ENCODE measurements at regions not wholly inside any gene's neighbourhood (a gene's known extent, or its start where the extent isn't known, plus 50 kb on each side); places are given as distances from the start of the nearest gene placed in this dataset.
"Not testable (repeated sequence)": the region's sequence is repeated elsewhere in the genome, so short reads cannot be mapped to it uniquely, and the experiment has no call there.

- no peaks in the 10 kb centered on the region for H3K27me3 ChIP-seq (ENCODE audit: low read depth)
- ATAC-seq, result no peak
- no peak overlapping the region for H3K4me3 ChIP-seq
- H3K4me1 ChIP-seq, result no peaks in the 10 kb centered on the region
- no peak for DNase-seq
- TF ChIP-seq CTCF (IDR thresholded peaks at IDR 0.05), result no peak
- H3K36me3 ChIP-seq, result no peaks in the 10 kb centered on the region
- H3K9me3 ChIP-seq, result no peaks in the 10 kb centered on the region
- intact Hi-C loops (cut with DNase I), result no loop called here
- no peak overlapping the region for H3K27ac ChIP-seq
Measured at GRCh38 chr15:79615754-79616153, 183.6 kb downstream of the MINAR1 start.

- Histone ChIP-seq H3K36me3 (no peaks in the 10 kb centered on the region), H3K9me3 (no peaks in the 10 kb centered on the region), H3K4me3 (no peak overlapping the region), H3K27ac (no peak overlapping the region), H3K27me3 (ENCODE audit: low read depth) (no peaks in the 10 kb centered on the region), H3K4me1 (no peaks in the 10 kb centered on the region)
- no peak for TF ChIP-seq CTCF (IDR thresholded peaks at IDR 0.05)
- intact Hi-C loops (cut with DNase I), result no loop called here
- no peak for DNase-seq
- no peak for ATAC-seq
Measured at GRCh38 chr15:79617071-79617470, 184.9 kb downstream of the MINAR1 start.

- H3K4me3 ChIP-seq, result no peak overlapping the region
- no peaks in the 10 kb centered on the region for H3K9me3 ChIP-seq
- intact Hi-C loops (cut with DNase I), result no loop called here
- no peak for DNase-seq
- no peaks in the 10 kb centered on the region for H3K4me1 ChIP-seq
- H3K27me3 ChIP-seq (ENCODE audit: low read depth), result no peaks in the 10 kb centered on the region
- H3K36me3 ChIP-seq, result no peaks in the 10 kb centered on the region
- TF ChIP-seq CTCF (IDR thresholded peaks at IDR 0.05), result no peak
- no peak overlapping the region for H3K27ac ChIP-seq
- ATAC-seq, result no peak
Measured at GRCh38 chr15:79620112-79620857, 188.1 kb downstream of the MINAR1 start.

GRCh38 chr15:79621805-79622204 lies 189.7 kb downstream of the MINAR1 start:
- H3K27me3 ChIP-seq (ENCODE audit: low read depth); H3K4me3 ChIP-seq; DNase-seq; H3K4me1 ChIP-seq; ATAC-seq; H3K9me3 ChIP-seq; H3K27ac ChIP-seq; intact Hi-C loops (cut with DNase I); H3K36me3 ChIP-seq: not testable (repeated sequence)

- H3K27me3 ChIP-seq (ENCODE audit: low read depth), result no peaks in the 10 kb centered on the region
- DNase-seq (no peak), ATAC-seq (no peak)
- no peak for TF ChIP-seq CTCF (IDR thresholded peaks at IDR 0.05)
- no peaks in the 10 kb centered on the region for H3K4me1 ChIP-seq
- H3K36me3 ChIP-seq, result no peaks in the 10 kb centered on the region
- H3K27ac ChIP-seq, result no peak overlapping the region
- H3K4me3 ChIP-seq, result no peak overlapping the region
- no peaks in the 10 kb centered on the region for H3K9me3 ChIP-seq
- intact Hi-C loops (cut with DNase I), result no loop called here
Measured at GRCh38 chr15:79623488-79623887, 191.4 kb downstream of the MINAR1 start.

- no peak for DNase-seq
- no peaks in the 10 kb centered on the region for H3K27me3 ChIP-seq (ENCODE audit: low read depth)
- no peak for TF ChIP-seq CTCF (IDR thresholded peaks at IDR 0.05)
- peak in 1 of 2 donors; percentile 30 for ATAC-seq
- no peak overlapping the region for H3K4me3 ChIP-seq
- no peaks in the 10 kb centered on the region for H3K4me1 ChIP-seq
- intact Hi-C loops (cut with DNase I), result no loop called here
- H3K36me3 ChIP-seq, result no peaks in the 10 kb centered on the region
- H3K9me3 ChIP-seq, result peaks cover 5% of the 10 kb centered on the region
- H3K27ac ChIP-seq, result no peak overlapping the region
Measured at GRCh38 chr15:79629687-79630086, 197.6 kb downstream of the MINAR1 start.
